Prostate gland (tissue), 2 donors: ENCODE measurements at regions not wholly inside any gene's neighbourhood (a gene's known extent, or its start where the extent isn't known, plus 50 kb on each side); places are given as distances from the start of the nearest gene placed in this dataset.

Experiments used
- CTCF ChIP-seq, 4 experiments: fragments of 200-600 bp in 2 of 4; fragments of 450-650 bp in 2 of 4; sonication (generic) in 2 of 4; IDR thresholded peaks; 1 replicate in 3 of 4; 2 replicates in 1 of 4; pipeline ENCODE4 v1.5.1; 2016 to 2019; ENCODE audit warnings: antibody characterized with exemption in 4 of 4, mild to moderate bottlenecking in 2 of 4, moderate library complexity in 2 of 4
- POLR2A ChIP-seq: fragments of 450-650 bp; IDR thresholded peaks from one replicate; pipeline ENCODE4 v1.6.1; 2016; ENCODE audit warnings: antibody characterized with exemption, mild to moderate bottlenecking
- POLR2AphosphoS5 ChIP-seq: sonication (generic); formaldehyde crosslinking; IDR thresholded peaks from one replicate; pipeline ENCODE4 v1.6.1; 2017; ENCODE audit warnings: antibody characterized with exemption

GRCh38 chr11:29486301-29486700 lies 530.5 kb downstream of the KCNA4 start:
- TF ChIP-seq CTCF (IDR thresholded peaks at IDR 0.05) (no peak), POLR2A (no peak), POLR2AphosphoS5 (no peak)
